Caco-2 (cell line): ENCODE measurements at regions not wholly inside any gene's neighbourhood (a gene's known extent, or its start where the extent isn't known, plus 50 kb on each side); places are given as distances from the start of the nearest gene placed in this dataset.
"Not testable (repeated sequence)": the region's sequence is repeated elsewhere in the genome, so short reads cannot be mapped to it uniquely, and the experiment has no call there.

Source experiments
- BruUV-seq: library from RNA; stranded (reverse); fragments of 400-500 nt; replicated peaks from 2 replicates; lab custom pipeline; 2021; lab: Mats Ljungman, UMichigan
- CTCF ChIA-PET: fragments of 300-600 bp; sonication (Branson Sonifier 250); formaldehyde crosslinking; loops from one replicate; lab custom pipeline; 2022; ENCODE audit warnings: antibody characterized with exemption; lab: Charles Lee
- POLR2A ChIA-PET: fragments of 300-600 bp; sonication (Branson Sonifier 250); formaldehyde crosslinking; loops from one replicate; lab custom pipeline; 2022; ENCODE audit warnings: antibody characterized with exemption; lab: Charles Lee
- DNase-seq, 2 experiments: peaks; one replicate each; pipeline versions ENCODE4 v3.0.0 to v3.0.0-alpha.2; 2020 to 2022
- H3K27me3 ChIP-seq: replicated peaks from 2 replicates; pipeline ENCODE4 v1.6.0; 2011; ENCODE audit warnings: low read length; ENCODE audit not compliant: control insufficient read depth, insufficient read depth
- H3K36me3 ChIP-seq: 2 replicates; pipeline ENCODE4 v1.5.1; 2011; ENCODE audit warnings: low read length; ENCODE audit not compliant: control insufficient read depth, insufficient read depth
- H3K4me1 ChIP-seq: fragments of 250-450 bp; sonication (Bioruptor Pico); 2 replicates; pipeline ENCODE4 v1.5.1; 2020; ENCODE audit warnings: mild to moderate bottlenecking
- H3K4me3 ChIP-seq: 2 replicates; pipeline ENCODE4 v1.5.1; 2011; ENCODE audit warnings: low read depth, mild to moderate bottlenecking, control low read depth, low read length
- H3K9me3 ChIP-seq: fragments of 250-450 bp; sonication (Bioruptor Pico); 2 replicates; pipeline ENCODE4 v1.5.1; 2020; ENCODE audit warnings: mild to moderate bottlenecking, moderate library complexity
- H3K27ac Mint-ChIP-seq: one replicate; pipeline ENCODE4 v1.8.0; 2022; ENCODE audit warnings: mixed read lengths; ENCODE audit not compliant: unreplicated experiment
- H3K27me3 Mint-ChIP-seq: one replicate; pipeline ENCODE4 v1.8.0; 2022; ENCODE audit warnings: mixed read lengths; ENCODE audit not compliant: insufficient read depth, unreplicated experiment
- H3K36me3 Mint-ChIP-seq: one replicate; pipeline ENCODE4 v1.8.0; 2022; ENCODE audit warnings: mild to moderate bottlenecking, mixed read lengths; ENCODE audit not compliant: insufficient read depth, unreplicated experiment
- H3K4me1 Mint-ChIP-seq: one replicate; pipeline ENCODE4 v1.8.0; 2022; ENCODE audit warnings: low read depth, mixed read lengths; ENCODE audit not compliant: unreplicated experiment
- H3K4me3 Mint-ChIP-seq: one replicate; pipeline ENCODE4 v1.8.0; 2022; ENCODE audit warnings: mild to moderate bottlenecking, moderate library complexity, mixed read lengths; ENCODE audit not compliant: unreplicated experiment
- H3K9me3 Mint-ChIP-seq: one replicate; pipeline ENCODE4 v1.8.0; 2022; ENCODE audit warnings: mixed read lengths; ENCODE audit not compliant: unreplicated experiment
- intact Hi-C: fragments of 100-400 bp; cut with micrococcal nuclease; formaldehyde crosslinking; loops from one replicate; pipeline ENCODE4 v1.10.0; 2022; ENCODE audit not compliant: unreplicated experiment
- TF ChIP-seq, protein P1 (sequence below), 2 experiments: fragments of 200-600 bp in 1 of 2; IDR thresholded peaks; 1 replicate in 1 of 2; 2 replicates in 1 of 2; pipeline versions ENCODE4 v1.5.1 to v1.8.0; 2011 to 2022; ENCODE audit warnings: antibody characterized with exemption in 1 of 2, control low read depth in 1 of 2, inconsistent platforms in 1 of 2, low read depth in 1 of 2, low read length in 1 of 2, mild to moderate bottlenecking in 1 of 2, moderate library complexity in 1 of 2; ENCODE audit not compliant: insufficient read depth in 1 of 2, severe bottlenecking in 1 of 2, unreplicated experiment in 1 of 2

DNA sequence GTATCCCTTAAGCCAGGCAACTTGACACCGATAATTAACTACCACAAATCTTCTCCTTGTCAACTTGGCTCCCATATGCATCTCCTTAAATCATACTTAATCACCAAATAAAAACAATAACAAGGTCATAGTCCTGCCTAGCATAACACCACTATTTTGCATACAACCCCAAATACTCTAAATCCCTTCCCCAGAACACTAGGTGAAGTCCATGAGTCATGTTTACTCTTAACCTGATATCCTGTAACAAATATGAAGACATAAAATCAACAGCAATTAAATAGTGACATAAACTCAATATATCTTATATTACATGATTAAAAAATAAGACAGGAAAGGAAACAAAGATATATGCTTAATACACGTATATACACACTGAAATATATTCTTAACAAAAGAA lies 362.0 kb downstream of the ETV1 start:
- no TSS peak for BruUV-seq
- H3K4me3 ChIP-seq: no peak overlapping the region
- H3K27me3 ChIP-seq: no peaks in the 10 kb centered on the region
- no peak for DNase-seq
- peaks cover 10% of the 10 kb centered on the region; the same call in 1 of the 2 replicates for H3K4me1 ChIP-seq
- no peak overlapping the region for H3K27ac Mint-ChIP-seq
- intact Hi-C loops: no loop called here
- H3K36me3 Mint-ChIP-seq: no peaks in the 10 kb centered on the region
- H3K4me1 Mint-ChIP-seq: no peaks in the 10 kb centered on the region
- no peaks in the 10 kb centered on the region for H3K9me3 Mint-ChIP-seq
- H3K4me3 Mint-ChIP-seq: no peak overlapping the region
- H3K27me3 Mint-ChIP-seq: no peaks in the 10 kb centered on the region
- H3K36me3 ChIP-seq: no peaks in the 10 kb centered on the region
- H3K9me3 ChIP-seq: 0 out of 2 replicates have a peak, but pooled peaks cover 6% of the 10 kb centered on the region
- TF ChIP-seq, protein P1, sequence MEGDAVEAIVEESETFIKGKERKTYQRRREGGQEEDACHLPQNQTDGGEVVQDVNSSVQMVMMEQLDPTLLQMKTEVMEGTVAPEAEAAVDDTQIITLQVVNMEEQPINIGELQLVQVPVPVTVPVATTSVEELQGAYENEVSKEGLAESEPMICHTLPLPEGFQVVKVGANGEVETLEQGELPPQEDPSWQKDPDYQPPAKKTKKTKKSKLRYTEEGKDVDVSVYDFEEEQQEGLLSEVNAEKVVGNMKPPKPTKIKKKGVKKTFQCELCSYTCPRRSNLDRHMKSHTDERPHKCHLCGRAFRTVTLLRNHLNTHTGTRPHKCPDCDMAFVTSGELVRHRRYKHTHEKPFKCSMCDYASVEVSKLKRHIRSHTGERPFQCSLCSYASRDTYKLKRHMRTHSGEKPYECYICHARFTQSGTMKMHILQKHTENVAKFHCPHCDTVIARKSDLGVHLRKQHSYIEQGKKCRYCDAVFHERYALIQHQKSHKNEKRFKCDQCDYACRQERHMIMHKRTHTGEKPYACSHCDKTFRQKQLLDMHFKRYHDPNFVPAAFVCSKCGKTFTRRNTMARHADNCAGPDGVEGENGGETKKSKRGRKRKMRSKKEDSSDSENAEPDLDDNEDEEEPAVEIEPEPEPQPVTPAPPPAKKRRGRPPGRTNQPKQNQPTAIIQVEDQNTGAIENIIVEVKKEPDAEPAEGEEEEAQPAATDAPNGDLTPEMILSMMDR (IDR thresholded peaks at IDR 0.05; ENCODE audit: insufficient read depth in 1 of 2, low read depth in 1 of 2, low read length in 1 of 2, severe bottlenecking in 1 of 2, unreplicated experiment in 1 of 2): no peak
- CTCF ChIA-PET: no interaction called here
- POLR2A ChIA-PET: no interaction called here

DNA sequence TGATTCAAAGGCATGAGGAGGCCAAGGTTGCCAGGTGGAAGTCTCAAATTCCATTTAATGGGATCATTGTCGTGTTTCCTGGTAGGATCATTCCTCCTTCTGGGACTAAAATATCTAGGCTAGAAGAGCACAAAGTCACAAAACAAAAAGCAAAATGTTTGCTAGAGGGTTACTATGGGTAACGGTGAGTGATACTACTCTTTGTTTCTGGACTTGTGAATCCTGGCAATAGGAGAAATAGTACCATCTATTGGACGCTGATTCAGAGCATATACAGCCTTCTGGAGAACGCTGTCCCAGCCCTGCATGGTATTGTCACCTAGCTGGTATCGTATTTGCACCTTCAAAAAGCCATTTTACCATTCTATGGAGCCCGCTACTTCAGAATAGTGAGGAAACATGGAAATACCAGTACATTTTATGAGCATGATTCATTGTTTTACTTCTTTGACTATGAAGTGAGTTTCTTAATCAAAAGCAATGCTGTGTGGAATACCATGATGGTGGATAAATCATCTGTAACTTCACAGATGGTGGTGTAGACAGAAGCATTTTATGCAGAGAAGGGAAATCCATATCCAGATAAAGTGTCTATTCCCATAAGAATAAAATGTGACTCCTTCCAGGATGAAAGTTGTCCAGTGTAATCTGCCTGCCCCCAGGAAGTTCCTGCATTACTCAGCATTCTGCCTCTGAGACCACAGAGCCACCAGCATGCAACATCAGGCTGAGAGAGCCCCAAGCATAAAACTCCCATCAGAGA lies 361.0 kb downstream of the ETV1 start:
- CTCF ChIA-PET: no interaction called here
- Mint-ChIP-seq H3K36me3 (no peaks in the 10 kb centered on the region), H3K27me3 (no peaks in the 10 kb centered on the region), H3K9me3 (no peaks in the 10 kb centered on the region), H3K27ac (no peak overlapping the region), H3K4me1 (no peaks in the 10 kb centered on the region), H3K4me3 (no peak overlapping the region)
- TF ChIP-seq, protein P1 (IDR thresholded peaks at IDR 0.05; ENCODE audit: insufficient read depth in 1 of 2, low read depth in 1 of 2, low read length in 1 of 2, severe bottlenecking in 1 of 2, unreplicated experiment in 1 of 2): no peak
- Histone ChIP-seq H3K4me1 (peaks cover 10% of the 10 kb centered on the region; the same call in 1 of the 2 replicates), H3K9me3 (no peaks in the 10 kb centered on the region), H3K27me3 (no peaks in the 10 kb centered on the region), H3K4me3 (no peak overlapping the region), H3K36me3 (no peaks in the 10 kb centered on the region)
- POLR2A ChIA-PET: no interaction called here
- BruUV-seq: no TSS peak
- DNase-seq: no peak
- intact Hi-C loops: no loop called here

DNA sequence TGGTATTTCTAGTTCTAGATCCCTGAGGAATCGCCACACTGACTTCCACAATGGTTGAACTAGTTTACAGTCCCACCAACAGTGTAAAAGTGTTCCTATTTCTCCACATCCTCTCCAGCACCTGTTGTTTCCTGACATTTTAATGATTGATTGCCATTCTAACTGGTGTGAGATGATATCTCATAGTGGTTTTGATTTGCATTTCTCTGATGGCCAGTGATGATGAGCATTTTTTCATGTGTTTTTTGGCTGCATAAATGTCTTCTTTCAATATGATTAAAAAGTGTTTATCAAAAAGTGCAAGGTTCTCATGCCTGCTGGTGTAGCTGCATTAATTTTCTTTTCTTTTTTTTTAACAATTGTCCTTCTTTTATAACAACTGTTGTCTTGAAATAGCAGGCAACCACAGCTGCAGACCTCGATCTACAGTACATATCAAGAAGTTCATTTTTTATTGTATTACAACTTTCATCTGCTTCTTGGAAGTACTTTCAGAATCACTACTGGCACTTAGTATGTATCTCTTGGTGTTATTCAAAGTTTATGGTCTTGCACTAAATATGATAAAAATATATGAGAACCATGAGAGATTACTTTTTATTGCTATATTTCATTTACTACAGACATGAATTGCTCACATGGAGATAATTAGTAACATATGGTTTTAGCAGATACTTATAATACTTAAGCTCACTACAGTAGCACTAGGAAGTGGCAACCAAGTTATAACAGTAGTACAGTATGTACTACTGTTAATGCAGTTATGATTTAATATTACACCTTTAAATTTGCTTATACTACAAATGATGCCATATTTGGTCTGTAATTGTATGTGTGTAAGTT lies 358.0 kb downstream of the ETV1 start:
- H3K36me3 Mint-ChIP-seq, H3K36me3 ChIP-seq, CTCF ChIA-PET, H3K27me3 Mint-ChIP-seq, H3K27me3 ChIP-seq, DNase-seq, H3K9me3 ChIP-seq, H3K27ac Mint-ChIP-seq, BruUV-seq, POLR2A ChIA-PET, H3K4me1 Mint-ChIP-seq, H3K4me3 Mint-ChIP-seq, H3K9me3 Mint-ChIP-seq, H3K4me3 ChIP-seq, intact Hi-C loops: not testable (repeated sequence)
- peaks cover 10% of the 10 kb centered on the region; the same call in 1 of the 2 replicates for H3K4me1 ChIP-seq
